GM12878 (cell line): ENCODE measurements at regions not wholly inside any gene's neighbourhood (a gene's known extent, or its start where the extent isn't known, plus 50 kb on each side); places are given as distances from the start of the nearest gene placed in this dataset.

Experiments
- ATAC-seq: fragments of 200-7000 bp; cut with Tn5 transposase; 3 replicates; pipeline ENCODE4 v1.9.1; 2020; ENCODE audit warnings: mild to moderate bottlenecking, moderate library complexity
- BruUV-seq: library from RNA; stranded (reverse); fragments of 400-500 nt; replicated peaks from 2 replicates; lab custom pipeline; 2021; lab: Mats Ljungman, UMichigan
- CTCF ChIA-PET: fragments of 300-600 bp; sonication (Branson Sonifier 250); formaldehyde crosslinking; extraction: SDS; loops from one replicate; lab custom pipeline; 2021; ENCODE audit warnings: inconsistent platforms; lab: Yijun Ruan, JAX
- POLR2A ChIA-PET: fragments of 350-600 bp; formaldehyde crosslinking; extraction: SDS; loops from one replicate; lab custom pipeline; 2021; ENCODE audit warnings: inconsistent platforms; lab: Charles Lee
- RAD21 ChIA-PET: fragments of 300-600 bp; sonication (Branson Sonifier 250); formaldehyde crosslinking; loops from one replicate; lab custom pipeline; 2023; ENCODE audit warnings: antibody characterized with exemption; ENCODE audit not compliant: unreplicated experiment; lab: Charles Lee
- SMC1A ChIA-PET: fragments of 300-600 bp; sonication (Branson Sonifier 250); formaldehyde crosslinking; loops from one replicate; lab custom pipeline; 2023; ENCODE audit not compliant: unreplicated experiment, uncharacterized antibody; lab: Charles Lee
- DNase-seq: peaks from one replicate; pipeline ENCODE4 v3.0.0-alpha.2; 2011; ENCODE audit warnings: low read depth, low spot score
- FAIRE-seq: peaks from 3 replicates; lab custom pipeline; 2011; peaks lifted over from hg19 to GRCh38; lab: Jason Lieb, UNC
- H2AFZ ChIP-seq: 2 replicates; pipeline ENCODE4 v1.6.0; 2011; ENCODE audit warnings: low read depth, low read length, control low read depth; ENCODE audit not compliant: control insufficient read depth
- H3K27ac ChIP-seq: 2 replicates; pipeline ENCODE4 v1.5.1; 2011; ENCODE audit warnings: control low read depth; ENCODE audit not compliant: control insufficient read depth, insufficient read depth
- H3K27me3 ChIP-seq, 2 experiments: replicated peaks in 1 of 2; 2 replicates each; pipeline versions ENCODE4 v1.6.0 to v1.6.1; 2011; ENCODE audit warnings: low read length in 1 of 2; ENCODE audit not compliant: control insufficient read depth in 2 of 2, insufficient read depth in 2 of 2
- H3K36me3 ChIP-seq, 2 experiments: 2 replicates each; pipeline ENCODE4 v1.5.1; 2011; ENCODE audit warnings: low read length in 1 of 2; ENCODE audit not compliant: control insufficient read depth in 2 of 2, insufficient read depth in 2 of 2
- H3K4me1 ChIP-seq: 2 replicates; pipeline ENCODE4 v1.6.1; 2011; ENCODE audit warnings: mild to moderate bottlenecking, low read length, moderate library complexity, mixed read lengths; ENCODE audit not compliant: control insufficient read depth, insufficient read depth
- H3K4me2 ChIP-seq: 2 replicates; pipeline ENCODE4 v1.6.0; 2011; ENCODE audit warnings: control low read depth; ENCODE audit not compliant: control insufficient read depth, insufficient read depth
- H3K4me3 ChIP-seq: fragments of 200-600 bp; sonication (generic); 2 replicates; pipeline ENCODE4 v1.5.1; 2016
- H3K79me2 ChIP-seq: 2 replicates; pipeline ENCODE4 v1.6.0; 2011; ENCODE audit warnings: low read length; ENCODE audit not compliant: control insufficient read depth, insufficient read depth
- H3K9ac ChIP-seq: 2 replicates; pipeline ENCODE4 v1.8.0; 2011; ENCODE audit warnings: low read length, control low read depth, mixed read lengths; ENCODE audit not compliant: control insufficient read depth, insufficient read depth
- H3K9me3 ChIP-seq: replicated peaks from 3 replicates; pipeline ENCODE4 v1.5.1; 2011; ENCODE audit warnings: mild to moderate bottlenecking, low read length; ENCODE audit not compliant: control insufficient read depth, insufficient read depth
- H4K20me1 ChIP-seq: 2 replicates; pipeline ENCODE4 v1.6.0; 2011; ENCODE audit not compliant: control insufficient read depth, insufficient read depth
- FOXK2 ChIP-seq: fragments of 450-650 bp; IDR thresholded peaks from 2 replicates; pipeline ENCODE4 v1.6.1; 2017; ENCODE audit warnings: mild to moderate bottlenecking, moderate library complexity
- NR2F1 ChIP-seq: fragments of 450-650 bp; conservative IDR thresholded peaks from 2 replicates; pipeline ENCODE4 v1.6.1; 2017; ENCODE audit warnings: mild to moderate bottlenecking
- POLR2A ChIP-seq: IDR thresholded peaks from 2 replicates; pipeline ENCODE4 v1.6.1; 2011; ENCODE audit warnings: low read depth, mild to moderate bottlenecking, low read length
- POLR2AphosphoS2 ChIP-seq: IDR thresholded peaks from 2 replicates; pipeline ENCODE4 v1.6.1; 2011; ENCODE audit warnings: low read depth, mild to moderate bottlenecking, low read length, improper control_type of control experiment, moderate library complexity
- SMAD1 ChIP-seq: fragments of 450-650 bp; IDR thresholded peaks from 2 replicates; pipeline ENCODE4 v1.6.1; 2018; ENCODE audit warnings: mild to moderate bottlenecking, low read depth; ENCODE audit not compliant: partially characterized antibody
- SUPT20H ChIP-seq: IDR thresholded peaks from 2 replicates; pipeline ENCODE4 v1.6.1; 2011; ENCODE audit warnings: low read depth, mild to moderate bottlenecking, low read length, moderate library complexity, borderline replicate concordance; ENCODE audit not compliant: control insufficient read depth
- TARDBP ChIP-seq: IDR thresholded peaks from 2 replicates; pipeline ENCODE4 v1.6.1; 2016; ENCODE audit warnings: borderline replicate concordance
- WGBS: methylation state at CpG from one replicate; pipeline ENCODE4 v1.1.6; 2016; ENCODE audit warnings: low lambda C conversion rate; ENCODE audit not compliant: insufficient replicate concordance, insufficient coverage; ENCODE audit errors: missing lambda C conversion rate; 5-methylcytosine and 5-hydroxymethylcytosine counted together
- in situ Hi-C: fragments of 300-500 bp; cut with MboI; formaldehyde crosslinking; loops from 9 replicates; pipeline ENCODE4 v1.14.3; 2018; ENCODE audit warnings: mixed read lengths
- intact Hi-C: fragments of 100-400 bp; cut with micrococcal nuclease; formaldehyde crosslinking; loops from one replicate; pipeline ENCODE4 v1.14.2; 2022; ENCODE audit not compliant: unreplicated experiment
- TF ChIP-seq, protein P1 (sequence below): fragments of 450-650 bp; IDR thresholded peaks from 2 replicates; pipeline ENCODE4 v1.6.1; 2017; ENCODE audit warnings: mild to moderate bottlenecking, moderate library complexity
- TF ChIP-seq, protein P2 (sequence below): IDR thresholded peaks from 2 replicates; pipeline ENCODE4 v1.6.1; 2011; ENCODE audit warnings: mild to moderate bottlenecking, low read depth, low read length, moderate library complexity; ENCODE audit not compliant: insufficient replicate concordance
- TF ChIP-seq, protein P3 (sequence below): fragments of 150-350 bp; IDR thresholded peaks from 2 replicates; pipeline ENCODE4 v1.6.1; 2014; ENCODE audit warnings: mild to moderate bottlenecking, low read depth, low read length

DNA sequence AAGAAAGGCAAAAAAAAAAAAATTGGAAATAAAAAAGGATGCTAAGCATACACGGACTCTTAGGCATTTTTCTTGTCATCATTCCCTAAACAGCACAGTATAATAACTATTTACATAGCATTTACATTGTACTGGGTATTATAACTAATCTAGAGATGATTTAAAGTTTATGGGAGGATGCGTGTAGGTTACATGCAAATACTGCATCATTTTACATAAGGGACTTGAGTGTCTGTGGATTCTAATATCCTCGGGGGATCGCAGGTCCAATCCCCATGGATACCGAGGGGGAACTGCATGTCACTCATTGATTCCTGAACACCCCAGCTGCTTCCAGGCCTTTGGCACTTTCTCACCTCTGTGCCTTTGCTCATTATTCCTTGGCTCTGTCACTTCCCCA lies 57.8 kb upstream of the SIPA1L2 start (continued):
- TF ChIP-seq, protein P1, sequence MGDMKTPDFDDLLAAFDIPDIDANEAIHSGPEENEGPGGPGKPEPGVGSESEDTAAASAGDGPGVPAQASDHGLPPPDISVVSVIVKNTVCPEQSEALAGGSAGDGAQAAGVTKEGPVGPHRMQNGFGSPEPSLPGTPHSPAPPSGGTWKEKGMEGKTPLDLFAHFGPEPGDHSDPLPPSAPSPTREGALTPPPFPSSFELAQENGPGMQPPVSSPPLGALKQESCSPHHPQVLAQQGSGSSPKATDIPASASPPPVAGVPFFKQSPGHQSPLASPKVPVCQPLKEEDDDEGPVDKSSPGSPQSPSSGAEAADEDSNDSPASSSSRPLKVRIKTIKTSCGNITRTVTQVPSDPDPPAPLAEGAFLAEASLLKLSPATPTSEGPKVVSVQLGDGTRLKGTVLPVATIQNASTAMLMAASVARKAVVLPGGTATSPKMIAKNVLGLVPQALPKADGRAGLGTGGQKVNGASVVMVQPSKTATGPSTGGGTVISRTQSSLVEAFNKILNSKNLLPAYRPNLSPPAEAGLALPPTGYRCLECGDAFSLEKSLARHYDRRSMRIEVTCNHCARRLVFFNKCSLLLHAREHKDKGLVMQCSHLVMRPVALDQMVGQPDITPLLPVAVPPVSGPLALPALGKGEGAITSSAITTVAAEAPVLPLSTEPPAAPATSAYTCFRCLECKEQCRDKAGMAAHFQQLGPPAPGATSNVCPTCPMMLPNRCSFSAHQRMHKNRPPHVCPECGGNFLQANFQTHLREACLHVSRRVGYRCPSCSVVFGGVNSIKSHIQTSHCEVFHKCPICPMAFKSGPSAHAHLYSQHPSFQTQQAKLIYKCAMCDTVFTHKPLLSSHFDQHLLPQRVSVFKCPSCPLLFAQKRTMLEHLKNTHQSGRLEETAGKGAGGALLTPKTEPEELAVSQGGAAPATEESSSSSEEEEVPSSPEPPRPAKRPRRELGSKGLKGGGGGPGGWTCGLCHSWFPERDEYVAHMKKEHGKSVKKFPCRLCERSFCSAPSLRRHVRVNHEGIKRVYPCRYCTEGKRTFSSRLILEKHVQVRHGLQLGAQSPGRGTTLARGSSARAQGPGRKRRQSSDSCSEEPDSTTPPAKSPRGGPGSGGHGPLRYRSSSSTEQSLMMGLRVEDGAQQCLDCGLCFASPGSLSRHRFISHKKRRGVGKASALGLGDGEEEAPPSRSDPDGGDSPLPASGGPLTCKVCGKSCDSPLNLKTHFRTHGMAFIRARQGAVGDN = no peak
- TF ChIP-seq, protein P2, sequence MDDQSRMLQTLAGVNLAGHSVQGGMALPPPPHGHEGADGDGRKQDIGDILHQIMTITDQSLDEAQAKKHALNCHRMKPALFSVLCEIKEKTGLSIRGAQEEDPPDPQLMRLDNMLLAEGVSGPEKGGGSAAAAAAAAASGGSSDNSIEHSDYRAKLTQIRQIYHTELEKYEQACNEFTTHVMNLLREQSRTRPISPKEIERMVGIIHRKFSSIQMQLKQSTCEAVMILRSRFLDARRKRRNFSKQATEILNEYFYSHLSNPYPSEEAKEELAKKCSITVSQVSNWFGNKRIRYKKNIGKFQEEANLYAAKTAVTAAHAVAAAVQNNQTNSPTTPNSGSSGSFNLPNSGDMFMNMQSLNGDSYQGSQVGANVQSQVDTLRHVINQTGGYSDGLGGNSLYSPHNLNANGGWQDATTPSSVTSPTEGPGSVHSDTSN = no peak
- TF ChIP-seq SMAD1 (no peak), NR2F1 (no peak)

DNA sequence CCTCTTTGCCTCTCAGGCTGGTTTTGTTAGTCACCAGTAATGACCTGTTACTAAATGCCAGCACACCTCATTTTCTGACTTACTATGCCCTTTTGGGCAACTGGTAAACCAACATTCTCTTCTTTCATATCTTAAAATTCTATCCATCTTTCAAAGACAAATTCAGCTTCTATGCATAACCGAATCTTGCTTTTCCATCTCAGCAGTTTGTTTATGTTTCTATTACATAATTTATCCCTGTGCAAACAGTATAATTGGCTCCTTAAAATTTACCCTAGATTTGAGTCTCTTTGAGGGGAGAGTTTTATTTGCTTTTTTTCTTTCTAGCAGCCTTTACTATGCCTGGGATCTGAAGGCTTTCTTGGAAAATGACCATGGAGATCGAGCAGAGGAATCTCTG lies 58.5 kb upstream of the SIPA1L2 start:
- FAIRE-seq = no peak

More for the DNA sequence above, 58.5 kb upstream of the SIPA1L2 start:
- Histone ChIP-seq H3K4me2 (no peak overlapping the region), H3K36me3 (no peaks in the 10 kb centered on the region), H3K27ac (no peak overlapping the region), H3K27me3 (no peaks in the 10 kb centered on the region; a peak in 2 of 4 replicates), H3K4me1 (no peaks in the 10 kb centered on the region), H3K4me3 (no peak overlapping the region), H3K9me3 (no peaks in the 10 kb centered on the region), H4K20me1 (no peaks in the 10 kb centered on the region), H3K9ac (no peak overlapping the region), H3K79me2 (no peaks in the 10 kb centered on the region), H2AFZ (no peak overlapping the region)
- 0% methylated on average over 2 of the region's 2 CpGs for WGBS
- ChIA-PET POLR2A (no interaction called here), RAD21 (no interaction called here), SMC1A (no interaction called here), CTCF (no interaction called here)
- intact Hi-C loops = no loop called here
- TF ChIP-seq POLR2AphosphoS2 (no peak), SUPT20H (no peak), FOXK2 (no peak), POLR2A (no peak), TARDBP (no peak)
- TF ChIP-seq, protein P3, sequence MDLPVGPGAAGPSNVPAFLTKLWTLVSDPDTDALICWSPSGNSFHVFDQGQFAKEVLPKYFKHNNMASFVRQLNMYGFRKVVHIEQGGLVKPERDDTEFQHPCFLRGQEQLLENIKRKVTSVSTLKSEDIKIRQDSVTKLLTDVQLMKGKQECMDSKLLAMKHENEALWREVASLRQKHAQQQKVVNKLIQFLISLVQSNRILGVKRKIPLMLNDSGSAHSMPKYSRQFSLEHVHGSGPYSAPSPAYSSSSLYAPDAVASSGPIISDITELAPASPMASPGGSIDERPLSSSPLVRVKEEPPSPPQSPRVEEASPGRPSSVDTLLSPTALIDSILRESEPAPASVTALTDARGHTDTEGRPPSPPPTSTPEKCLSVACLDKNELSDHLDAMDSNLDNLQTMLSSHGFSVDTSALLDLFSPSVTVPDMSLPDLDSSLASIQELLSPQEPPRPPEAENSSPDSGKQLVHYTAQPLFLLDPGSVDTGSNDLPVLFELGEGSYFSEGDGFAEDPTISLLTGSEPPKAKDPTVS = no peak
- in situ Hi-C loops = no loop called here
- ATAC-seq (no peak), DNase-seq (no peak)
- no TSS peak for BruUV-seq
